GM12872 (cell line): ENCODE measurements at regions not wholly inside any gene's neighbourhood (a gene's known extent, or its start where the extent isn't known, plus 50 kb on each side); places are given as distances from the start of the nearest gene placed in this dataset.

Source experiments
- CTCF ChIP-seq: IDR thresholded peaks from 3 replicates; pipeline ENCODE4 v1.5.1; 2011; ENCODE audit warnings: low read depth, mild to moderate bottlenecking, low read length, moderate library complexity; ENCODE audit not compliant: insufficient read depth

GRCh38 chr13:26910754-26911465, 150.3 kb upstream of the GPR12 start:
- TF ChIP-seq CTCF: no peak

- TF ChIP-seq CTCF: no peak
Measured at GRCh38 chr13:26909477-26909876, 148.9 kb upstream of the GPR12 start.

GRCh38 chr13:26908126-26908525, 147.5 kb upstream of the GPR12 start:
- TF ChIP-seq CTCF: no peak

- TF ChIP-seq CTCF: no peak
Measured at GRCh38 chr13:26899202-26899601, 138.6 kb upstream of the GPR12 start.

GRCh38 chr13:26897706-26898550, 137.3 kb upstream of the GPR12 start:
- no peak for TF ChIP-seq CTCF

- TF ChIP-seq CTCF: no peak
Measured at GRCh38 chr13:26896986-26897668, 136.5 kb upstream of the GPR12 start.

GRCh38 chr13:26895808-26896466, 135.4 kb upstream of the GPR12 start:
- no peak for TF ChIP-seq CTCF
